Thymus (tissue), 11 donors: ENCODE measurements at regions not wholly inside any gene's neighbourhood (a gene's known extent, or its start where the extent isn't known, plus 50 kb on each side); places are given as distances from the start of the nearest gene placed in this dataset.
A peak's percentile ranks its signal among the peaks of the same experiment; 100 is the strongest.

Source experiments
- DNase-seq, 9 donors: peaks; one replicate each; pipeline ENCODE4 v3.0.0-alpha.2; 2013; ENCODE audit warnings: low spot score in 9 of 9, low read depth in 6 of 9, missing footprints in 1 of 9
- H3K27ac ChIP-seq, 2 donors: one replicate each; pipeline ENCODE4 v1.5.1; 2013; ENCODE audit warnings: control low read depth in 1 of 2, low read depth in 1 of 2, low read length in 1 of 2, mild to moderate bottlenecking in 1 of 2, moderate library complexity in 1 of 2
- H3K27me3 ChIP-seq, 2 donors: one replicate each; pipeline ENCODE4 v1.5.1; 2013; ENCODE audit warnings: low read length in 1 of 2; ENCODE audit not compliant: control insufficient read depth in 2 of 2, insufficient read depth in 1 of 2
- H3K36me3 ChIP-seq, 2 donors: one replicate each; pipeline ENCODE4 v1.5.1; 2013; ENCODE audit warnings: low read length in 1 of 2, mild to moderate bottlenecking in 1 of 2, moderate library complexity in 1 of 2; ENCODE audit not compliant: control insufficient read depth in 2 of 2, insufficient read depth in 2 of 2
- H3K4me1 ChIP-seq, 2 donors: one replicate each; pipeline ENCODE4 v1.5.1; 2013; ENCODE audit warnings: low read length in 2 of 2; ENCODE audit not compliant: control insufficient read depth in 2 of 2, insufficient read depth in 2 of 2
- H3K4me3 ChIP-seq, 2 donors: one replicate each; pipeline ENCODE4 v1.5.1; 2013; ENCODE audit warnings: low read length in 2 of 2, control low read depth in 1 of 2, mild to moderate bottlenecking in 1 of 2
- H3K9me3 ChIP-seq, 2 donors: one replicate each; pipeline ENCODE4 v1.5.1; 2013; ENCODE audit warnings: low read length in 1 of 2, mild to moderate bottlenecking in 1 of 2; ENCODE audit not compliant: control insufficient read depth in 2 of 2, insufficient read depth in 1 of 2
- WGBS: extraction: QIAGEN DNeasy Blood & Tissue Kit; methylation state at CpG from one replicate; pipeline ENCODE4 v1.1.7; 2013; 5-methylcytosine and 5-hydroxymethylcytosine counted together
- donor health status: healthy.

DNA sequence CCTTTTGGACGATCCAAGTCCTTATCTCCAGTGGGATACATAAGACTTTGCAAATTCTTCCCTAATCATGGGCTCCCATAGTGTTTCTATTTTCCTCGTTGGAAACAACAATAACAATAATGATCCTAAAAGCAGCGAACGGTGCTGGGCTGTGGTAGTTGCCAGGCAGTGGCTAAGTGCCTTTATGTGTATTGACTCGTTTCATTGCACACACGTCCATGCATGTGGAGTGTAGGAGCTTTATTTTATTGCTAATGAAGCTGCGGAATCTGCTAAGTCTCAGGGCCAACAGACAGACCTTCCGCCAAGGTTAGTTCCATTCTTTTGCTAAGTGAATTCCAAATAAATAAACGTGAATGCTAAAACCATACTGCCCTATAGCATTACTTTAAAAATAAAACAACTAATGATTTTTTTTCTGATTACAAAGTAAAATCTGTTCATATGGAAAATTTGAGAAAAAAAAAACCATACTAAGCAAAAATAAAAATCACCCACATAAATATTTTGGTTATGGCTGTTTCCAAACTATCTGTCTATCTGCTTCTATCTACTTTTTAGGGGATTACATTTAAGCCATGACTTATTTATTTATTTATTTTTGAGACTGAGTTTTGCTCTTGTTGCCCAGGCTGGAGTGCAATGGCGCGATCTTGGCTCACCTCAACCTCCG lies 297.9 kb downstream of the BMP7 start:
- Histone ChIP-seq H3K27ac (no peak overlapping the region), H3K36me3 (no peaks in the 10 kb centered on the region), H3K27me3 (peaks cover 9 to 11% of the 10 kb centered on the region in 2 donors), H3K4me3 (no peak overlapping the region), H3K4me1 (no peaks in the 10 kb centered on the region), H3K9me3 (no peaks in the 10 kb centered on the region)
- no peak for DNase-seq
- 72% methylated on average over 12 of the region's 12 CpGs for WGBS

DNA sequence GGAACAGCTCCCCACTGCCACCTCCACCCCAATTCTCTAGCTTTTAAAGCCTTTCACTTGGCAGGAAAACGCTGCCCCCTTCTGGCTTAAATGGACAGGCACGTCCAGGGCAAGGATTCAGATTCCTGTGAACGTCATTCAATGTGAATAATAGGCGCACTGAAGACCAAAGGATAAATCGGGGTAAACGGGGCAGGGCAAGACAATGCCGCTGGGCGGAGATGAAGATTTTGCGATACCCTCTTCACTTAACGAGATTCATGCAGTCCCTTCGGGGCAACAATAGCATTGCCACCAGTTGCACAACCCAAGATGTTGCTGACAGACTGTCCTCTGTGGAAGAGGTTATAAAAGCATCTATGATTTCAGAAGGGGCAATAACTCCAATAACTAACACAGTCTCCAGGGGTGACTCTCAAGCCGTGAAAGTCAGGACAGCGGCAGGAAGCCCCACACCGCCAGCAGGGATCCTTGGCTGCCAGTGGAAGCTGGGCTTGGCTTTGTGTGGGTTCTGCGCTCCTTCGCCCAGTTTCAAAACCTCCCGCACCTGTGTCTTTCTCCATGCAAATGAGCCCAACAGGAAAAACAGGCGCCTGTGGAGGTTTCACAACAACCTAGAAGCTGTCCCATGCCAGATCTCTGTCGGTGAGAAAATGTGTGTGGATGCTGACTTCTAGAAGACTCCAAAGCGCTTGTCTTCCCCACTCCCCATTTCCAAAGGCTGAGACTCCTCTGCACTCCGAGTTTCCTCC lies 291.8 kb downstream of the BMP7 start:
- Histone ChIP-seq H3K4me3 (no peak overlapping the region), H3K4me1 (no peaks in the 10 kb centered on the region), H3K9me3 (no peaks in the 10 kb centered on the region), H3K27ac (no peak overlapping the region), H3K36me3 (no peaks in the 10 kb centered on the region), H3K27me3 (peaks cover 17 to 40% of the 10 kb centered on the region in 2 donors)
- WGBS: 14% methylated on average over 21 of the region's 21 CpGs
- DNase-seq: peak in 4 of 9 donors; percentile 10 to 27 (median 18)

DNA sequence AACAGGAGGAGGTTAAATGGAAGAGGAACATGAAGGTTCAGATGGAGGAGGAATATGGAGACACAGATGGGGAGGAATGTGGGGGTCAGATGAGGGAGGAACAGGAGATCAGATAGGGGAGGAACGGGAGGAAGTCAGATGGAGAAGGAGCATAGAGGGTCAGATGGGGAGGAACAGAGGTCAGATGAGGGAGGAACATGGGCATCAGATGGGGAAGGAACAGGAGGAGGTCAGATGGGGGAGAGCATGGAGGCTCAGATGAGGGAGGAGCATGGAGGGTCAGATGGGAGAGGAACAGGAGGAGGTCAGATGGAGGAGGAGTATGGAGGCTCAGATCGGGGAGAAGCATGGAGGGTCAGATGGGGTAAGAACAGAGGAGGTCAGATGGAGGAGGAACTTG lies 290.6 kb downstream of the BMP7 start:
- no peaks in the 10 kb centered on the region for H3K9me3 ChIP-seq
- H3K27ac ChIP-seq: no peak overlapping the region
- H3K27me3 ChIP-seq: peaks cover 17 to 40% of the 10 kb centered on the region in 2 donors
- no peaks in the 10 kb centered on the region for H3K36me3 ChIP-seq
- DNase-seq: no peak
- WGBS: 85% methylated on average over 2 of the region's 2 CpGs
- no peak overlapping the region for H3K4me3 ChIP-seq
- no peaks in the 10 kb centered on the region for H3K4me1 ChIP-seq

GRCh38 chr20:56976336-56976735 lies 290.1 kb downstream of the BMP7 start:
- H3K36me3 ChIP-seq: no peaks in the 10 kb centered on the region
- H3K9me3 ChIP-seq: no peaks in the 10 kb centered on the region
- no peaks in the 10 kb centered on the region for H3K4me1 ChIP-seq
- no peak for DNase-seq
- H3K4me3 ChIP-seq: no peak overlapping the region
- 87% methylated on average over 10 of the region's 10 CpGs for WGBS
- no peak overlapping the region for H3K27ac ChIP-seq
- H3K27me3 ChIP-seq: peaks cover 17 to 40% of the 10 kb centered on the region in 2 donors

GRCh38 chr20:56978475-56978874 lies 288.0 kb downstream of the BMP7 start:
- Histone ChIP-seq H3K27ac (no peak overlapping the region), H3K9me3 (no peaks in the 10 kb centered on the region), H3K27me3 (peaks cover 8 to 29% of the 10 kb centered on the region in 2 donors), H3K4me1 (no peaks in the 10 kb centered on the region), H3K4me3 (no peak overlapping the region), H3K36me3 (no peaks in the 10 kb centered on the region)
- WGBS: 84% methylated on average over 13 of the region's 13 CpGs
- no peak for DNase-seq

DNA sequence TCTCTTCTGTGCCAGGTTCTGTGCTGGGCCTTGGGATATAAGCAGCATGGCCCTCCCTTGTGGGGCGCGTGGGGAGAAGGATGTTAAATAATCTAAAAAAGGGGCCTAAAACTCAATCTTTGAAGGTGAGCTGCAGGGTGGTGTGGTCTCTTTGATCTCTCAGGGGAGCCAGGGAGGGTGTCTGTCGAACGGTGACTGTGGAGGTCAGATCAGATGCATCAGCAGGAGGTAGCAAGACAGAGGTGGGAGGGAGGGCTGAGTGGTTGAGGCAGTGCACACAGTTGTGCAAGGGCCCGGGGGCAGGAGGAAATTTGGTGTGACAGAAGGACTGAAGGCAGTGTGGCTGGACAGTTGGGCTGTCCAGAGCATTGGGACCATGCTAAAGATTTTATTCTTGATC lies 287.3 kb downstream of the BMP7 start:
- Histone ChIP-seq H3K9me3 (no peaks in the 10 kb centered on the region), H3K27me3 (peaks cover 4 to 24% of the 10 kb centered on the region in 2 donors), H3K27ac (no peak overlapping the region), H3K36me3 (no peaks in the 10 kb centered on the region), H3K4me3 (no peak overlapping the region), H3K4me1 (no peaks in the 10 kb centered on the region)
- DNase-seq: no peak
- WGBS: 68% methylated on average over 5 of the region's 5 CpGs

- DNase-seq: no peak
- Histone ChIP-seq H3K4me3 (no peak overlapping the region), H3K27ac (no peak overlapping the region), H3K9me3 (no peaks in the 10 kb centered on the region), H3K27me3 (peaks cover 0 to 4% of the 10 kb centered on the region in 2 donors), H3K36me3 (no peaks in the 10 kb centered on the region), H3K4me1 (no peaks in the 10 kb centered on the region)
- 61% methylated on average over 5 of the region's 5 CpGs for WGBS
These were observed 285.1 kb downstream of the BMP7 start for GRCh38 chr20:56981301-56981700.

DNA sequence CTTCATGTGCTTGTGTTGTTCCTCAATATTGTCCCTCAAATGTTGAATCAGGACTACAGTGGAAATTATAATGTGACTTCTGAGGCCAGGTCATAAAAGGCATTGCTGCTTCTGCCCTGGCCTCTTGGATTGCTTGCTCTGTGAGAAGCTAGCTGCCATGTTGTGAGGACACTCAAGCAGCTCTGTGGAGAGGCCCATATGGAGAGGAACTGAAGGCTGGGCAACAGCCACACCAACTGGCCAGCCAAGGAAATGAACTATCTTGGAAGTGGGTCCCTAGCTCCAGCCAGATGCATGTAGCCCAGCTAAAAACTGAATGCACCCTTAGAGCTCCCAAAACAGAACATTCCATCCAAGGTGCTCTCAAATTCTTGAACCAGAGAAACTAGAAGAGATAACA lies 282.6 kb downstream of the BMP7 start:
- no peaks in the 10 kb centered on the region for H3K9me3 ChIP-seq
- H3K36me3 ChIP-seq: no peaks in the 10 kb centered on the region
- no peak for DNase-seq
- no peak overlapping the region for H3K27ac ChIP-seq
- H3K27me3 ChIP-seq: no peaks in the 10 kb centered on the region
- no peak overlapping the region for H3K4me3 ChIP-seq
- H3K4me1 ChIP-seq: no peaks in the 10 kb centered on the region

- 74% methylated on average over 2 of the region's 2 CpGs for WGBS
- DNase-seq: no peak
- Histone ChIP-seq H3K36me3 (no peaks in the 10 kb centered on the region), H3K27me3 (no peaks in the 10 kb centered on the region), H3K9me3 (no peaks in the 10 kb centered on the region), H3K4me1 (no peaks in the 10 kb centered on the region), H3K4me3 (no peak overlapping the region), H3K27ac (no peak overlapping the region)
These were observed 281.3 kb downstream of the BMP7 start for GRCh38 chr20:56985066-56985685.
